Head of caudate nucleus (tissue), 42 donors: ENCODE measurements at regions not wholly inside any gene's neighbourhood (a gene's known extent, or its start where the extent isn't known, plus 50 kb on each side); places are given as distances from the start of the nearest gene placed in this dataset.

Experiments
- DNase-seq, 42 donors: peaks; one replicate each; pipeline versions ENCODE4 v3.0.0 to v3.0.0-alpha.2; 2020 to 2021; ENCODE audit warnings: mixed read lengths in 7 of 42
- intact Hi-C: fragments of 100-400 bp; cut with DNase I; formaldehyde crosslinking; loops from one replicate; pipeline ENCODE4 v1.15.0; 2022

DNA sequence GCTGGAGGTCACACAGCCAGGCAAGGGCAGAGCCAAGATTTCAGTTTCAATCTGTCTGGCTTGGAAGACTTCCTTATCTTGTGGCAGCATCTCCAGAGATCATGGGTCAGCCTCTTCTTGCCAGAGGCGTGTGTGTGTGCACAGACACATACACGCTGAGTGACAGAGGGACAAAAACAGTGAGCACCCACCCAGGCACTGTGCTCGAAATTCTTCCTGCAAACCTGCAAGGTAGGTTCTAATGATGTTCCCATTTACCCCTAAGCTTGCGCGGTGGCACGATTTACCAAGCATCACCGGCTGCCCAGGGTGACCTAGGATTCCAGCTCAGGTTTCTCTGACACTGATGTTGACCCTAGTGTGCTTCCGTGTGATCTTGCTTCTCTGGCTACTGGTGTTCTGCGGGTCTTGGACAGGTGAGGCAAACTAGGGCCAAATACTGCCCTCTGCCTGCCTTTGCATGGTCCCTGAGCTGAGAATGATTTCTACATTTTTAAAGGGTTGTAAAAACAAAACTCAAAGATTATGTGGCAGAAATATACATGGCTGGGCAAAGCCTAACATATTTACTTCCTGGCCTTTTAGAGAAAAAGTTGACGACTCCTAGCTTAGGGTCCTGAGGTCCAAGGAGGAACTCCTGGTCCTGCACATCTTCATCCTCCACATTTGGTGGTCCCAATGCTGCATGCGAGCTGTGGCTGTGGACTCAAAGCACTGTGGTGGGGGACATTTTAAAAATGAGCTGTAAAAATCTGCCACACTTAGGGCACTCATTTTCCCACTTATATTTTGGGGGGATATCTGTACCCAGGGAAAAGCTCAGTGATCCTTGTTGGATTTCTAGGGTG, 268.5 kb downstream of the RPS24 start:
- intact Hi-C loops, result loop anchor here (5.0 to 10.0 kb wide), 5 partner anchors 40 to 895 kb away; no protein-coding TSS in a partner anchor
- DNase-seq, result peak in 6 of 42 donors; percentile 7 to 45 (median 30)

DNA sequence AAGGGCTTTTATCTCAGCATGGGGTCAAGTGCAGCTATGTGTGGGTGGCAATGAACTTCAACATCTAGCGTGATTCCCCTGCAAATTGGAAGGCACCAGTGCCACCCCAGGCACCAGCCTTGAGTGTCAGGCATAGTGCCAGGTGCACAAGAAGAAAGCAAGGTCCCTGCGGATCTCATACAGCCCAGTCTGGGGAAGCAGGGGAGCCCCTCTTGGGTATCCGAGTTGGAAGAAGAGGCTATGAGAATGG, 269.0 kb downstream of the RPS24 start:
- intact Hi-C loops, result loop anchor here (5.0 to 10.0 kb wide), 5 partner anchors 40 to 895 kb away; no protein-coding TSS in a partner anchor

DNA sequence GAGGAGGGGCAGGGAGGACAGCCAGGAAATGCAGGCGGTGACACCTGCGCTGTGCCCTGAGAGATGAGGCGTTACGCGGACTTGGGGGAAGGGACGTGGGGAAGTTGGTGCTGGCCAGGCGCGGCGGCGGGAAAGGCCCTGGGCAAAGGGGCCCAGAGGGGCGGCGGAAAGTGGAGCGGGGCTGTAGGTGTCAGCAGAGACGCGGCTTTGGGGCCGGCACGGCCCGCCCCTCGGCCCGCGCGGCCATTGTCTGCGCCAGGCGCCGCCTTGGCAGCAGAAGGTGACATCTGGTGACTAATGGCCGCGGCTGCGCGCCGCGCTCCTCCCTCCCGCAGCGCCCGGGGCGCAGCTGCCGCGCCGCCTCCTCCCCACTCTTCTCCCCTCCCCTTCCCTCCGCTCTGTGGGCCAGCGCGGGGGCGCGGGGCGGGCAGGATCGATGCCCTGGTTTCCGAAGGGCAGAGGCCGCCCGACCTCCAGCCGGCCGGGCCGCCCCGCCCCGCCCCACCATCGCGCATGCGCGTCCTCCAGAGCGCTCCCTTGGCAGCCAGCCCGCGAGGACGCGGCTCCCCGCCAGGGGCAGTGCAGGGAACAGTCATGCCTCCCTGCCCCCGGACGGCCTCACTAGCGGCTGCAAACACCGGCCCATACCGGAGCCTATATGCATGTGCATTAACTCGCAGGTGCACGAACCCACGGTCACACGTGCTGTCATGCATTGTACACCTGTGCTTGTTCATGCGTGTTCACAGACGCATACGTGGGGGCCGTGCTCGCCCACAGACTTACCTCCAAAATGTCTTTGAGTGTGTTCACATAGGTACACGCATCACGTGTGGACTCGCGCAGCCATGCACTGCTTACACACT, 269.6 kb downstream of the RPS24 start:
- intact Hi-C loops, result loop anchor here (5.0 to 10.0 kb wide), 5 partner anchors 41 to 894 kb away; no protein-coding TSS in a partner anchor
- peak; percentile 76 to 99 (median 95) for DNase-seq

More for the DNA sequence above, 269.0 kb downstream of the RPS24 start:
- DNase-seq, result peak in 6 of 42 donors; percentile 21 to 41 (median 33)

DNA sequence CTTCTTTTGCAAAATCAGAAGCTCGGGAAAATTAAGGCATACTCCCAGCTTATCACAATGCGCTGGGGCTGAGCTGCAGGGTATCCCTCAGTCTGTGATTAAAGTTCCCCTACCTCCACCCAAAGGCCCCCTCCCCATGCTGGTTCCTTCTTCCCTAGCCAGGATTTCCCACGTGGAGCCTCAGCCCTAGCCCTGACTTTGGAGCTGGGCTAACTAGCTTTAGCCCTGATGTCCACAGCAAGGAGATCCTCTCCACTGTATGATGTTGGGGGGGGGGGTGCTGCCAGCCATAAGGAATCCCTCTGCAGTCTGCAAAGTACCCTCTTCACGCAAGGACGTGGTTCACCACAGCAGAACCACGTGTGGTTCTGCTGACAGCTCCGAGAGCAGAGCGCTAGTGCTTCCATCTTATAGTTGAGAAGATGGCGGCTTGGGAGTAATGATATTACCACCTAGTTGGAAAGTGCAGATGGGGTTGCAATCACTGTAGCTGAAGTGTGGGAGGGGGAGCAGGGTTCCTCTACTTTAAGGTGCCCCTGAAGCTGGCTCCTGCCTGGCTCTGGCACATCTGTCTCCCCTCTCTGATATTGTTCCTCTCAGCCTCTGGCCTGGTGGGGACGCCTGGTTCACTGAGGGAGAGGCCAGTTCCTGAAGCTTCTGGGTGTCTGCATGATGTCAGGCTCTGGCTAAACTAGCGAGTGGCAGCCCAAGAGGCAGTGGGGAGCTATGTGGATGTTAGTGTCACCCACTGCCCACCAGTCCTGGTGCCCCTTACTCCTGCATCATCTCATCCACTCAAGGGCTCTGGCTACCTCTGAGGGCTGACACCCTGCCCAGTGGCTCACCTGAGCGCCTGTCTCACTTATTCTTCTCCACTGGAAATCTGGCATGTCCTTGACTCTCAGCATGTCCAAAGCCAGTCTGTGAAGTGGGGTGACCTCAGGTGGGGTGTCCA, 270.7 kb downstream of the RPS24 start:
- DNase-seq, result peak in 7 of 42 donors; percentile 12 to 47 (median 36)
- intact Hi-C loops, result loop anchor here (5.0 to 10.0 kb wide), 5 partner anchors 42 to 893 kb away; no protein-coding TSS in a partner anchor

DNA sequence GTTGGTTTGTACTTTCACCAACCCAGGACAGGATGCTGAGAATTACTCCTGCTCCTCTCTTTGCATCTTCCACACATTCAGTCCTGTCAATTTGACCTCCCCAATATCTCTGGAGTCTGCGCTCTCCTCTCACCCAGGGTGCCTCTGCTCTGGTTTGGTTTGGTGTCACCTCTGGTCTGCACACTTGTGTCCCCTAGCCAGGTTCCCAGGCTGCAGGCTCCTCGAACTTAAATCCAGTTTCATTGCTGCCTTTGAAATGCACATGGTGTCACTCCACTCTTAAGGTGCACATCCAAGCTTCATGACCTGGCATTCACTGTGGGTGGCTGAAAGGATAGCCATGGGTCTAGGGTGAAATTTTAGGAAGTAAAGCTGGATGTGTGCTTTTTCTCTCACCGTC, 271.6 kb downstream of the RPS24 start:
- intact Hi-C loops, result loop anchor here (10.0 kb wide), 2 partner anchors 349 to 769 kb away; no protein-coding TSS in a partner anchor
- peak in 6 of 42 donors; percentile 16 to 38 (median 27) for DNase-seq

DNA sequence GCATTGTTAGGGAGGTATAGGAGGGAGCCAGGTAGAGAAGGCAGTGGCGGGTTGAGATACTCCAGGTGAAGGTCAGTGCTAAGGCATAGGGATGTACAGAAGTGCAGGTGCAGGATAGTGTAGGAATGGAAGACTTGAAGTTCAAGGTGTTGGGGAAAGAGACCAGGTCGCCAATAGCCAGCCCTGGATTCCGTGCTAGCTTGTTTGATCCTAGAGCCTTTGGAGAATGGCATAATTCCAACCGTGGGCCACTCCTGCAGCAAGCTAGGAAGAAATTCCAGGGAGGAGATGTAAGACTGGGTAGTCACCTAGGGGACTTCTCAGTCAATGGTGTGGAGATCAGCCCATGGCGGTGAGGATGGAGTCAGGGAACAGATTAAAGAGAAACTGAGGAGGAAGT, 272.7 kb downstream of the RPS24 start:
- DNase-seq, result peak in 4 of 42 donors; percentile 11 to 40 (median 26)
- intact Hi-C loops, result loop anchor here (10.0 kb wide), 2 partner anchors 348 to 768 kb away; no protein-coding TSS in a partner anchor

DNA sequence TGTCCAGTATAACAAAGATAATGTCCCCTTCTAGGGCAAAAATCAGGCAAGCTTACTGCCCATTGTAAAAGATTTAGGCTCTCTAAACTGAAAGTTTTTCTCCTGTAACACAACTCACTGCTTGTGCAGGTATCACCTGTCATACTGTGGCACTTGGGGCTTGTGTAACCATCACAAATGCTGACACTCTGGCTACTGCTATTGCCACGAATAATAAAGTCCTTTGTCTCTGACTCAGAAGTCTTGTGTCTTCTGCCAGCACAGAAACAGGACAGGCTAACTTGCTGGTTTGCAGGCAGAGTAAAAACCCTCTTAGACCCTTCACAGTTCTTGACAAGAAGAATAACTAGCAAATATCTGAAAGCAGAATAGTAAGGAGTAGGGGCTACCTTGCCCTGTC, 273.9 kb downstream of the RPS24 start:
- peak in 9 of 42 donors; percentile 5 to 53 (median 36) for DNase-seq
- intact Hi-C loops, result loop anchor here (10.0 kb wide), 2 partner anchors 347 to 767 kb away; no protein-coding TSS in a partner anchor

DNA sequence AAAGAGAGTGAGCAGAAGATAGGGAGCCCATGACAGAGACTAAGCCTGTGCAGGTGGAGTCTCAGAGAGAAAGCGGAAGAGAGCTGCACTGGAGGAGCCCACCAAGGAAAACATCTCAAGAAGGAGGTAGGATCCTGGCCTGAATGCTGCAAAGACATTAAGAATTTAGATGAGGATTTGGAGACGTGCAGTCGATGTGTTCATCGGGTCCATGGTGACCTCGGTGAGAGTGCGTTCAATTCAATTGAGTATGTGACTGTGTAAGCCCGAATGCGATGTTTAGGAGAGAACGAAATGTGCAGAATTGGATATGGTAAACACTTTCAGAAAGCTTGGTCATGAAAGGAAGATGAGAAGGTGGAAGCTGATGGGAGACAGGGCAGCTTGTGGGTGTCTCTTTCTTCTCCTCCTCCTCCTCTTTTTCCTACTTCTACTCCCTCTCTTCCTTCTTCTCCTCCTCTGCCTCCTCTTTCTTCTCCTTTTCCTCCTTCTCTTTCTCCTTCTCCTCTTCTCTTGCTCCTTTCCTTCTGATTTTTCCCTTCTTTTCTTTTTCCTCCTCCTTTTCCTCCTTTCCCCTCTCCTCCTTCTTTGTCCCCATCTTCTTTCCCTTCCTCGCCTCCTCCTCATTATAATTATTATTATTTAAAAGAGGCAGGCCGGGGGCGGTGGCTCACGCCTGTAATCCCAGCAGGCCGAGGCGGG, 276.0 kb downstream of the RPS24 start:
- peak in 6 of 42 donors; percentile 6 to 33 (median 14) for DNase-seq
- intact Hi-C loops, result loop anchor here (10.0 kb wide), 2 partner anchors 345 to 765 kb away; no protein-coding TSS in a partner anchor

DNA sequence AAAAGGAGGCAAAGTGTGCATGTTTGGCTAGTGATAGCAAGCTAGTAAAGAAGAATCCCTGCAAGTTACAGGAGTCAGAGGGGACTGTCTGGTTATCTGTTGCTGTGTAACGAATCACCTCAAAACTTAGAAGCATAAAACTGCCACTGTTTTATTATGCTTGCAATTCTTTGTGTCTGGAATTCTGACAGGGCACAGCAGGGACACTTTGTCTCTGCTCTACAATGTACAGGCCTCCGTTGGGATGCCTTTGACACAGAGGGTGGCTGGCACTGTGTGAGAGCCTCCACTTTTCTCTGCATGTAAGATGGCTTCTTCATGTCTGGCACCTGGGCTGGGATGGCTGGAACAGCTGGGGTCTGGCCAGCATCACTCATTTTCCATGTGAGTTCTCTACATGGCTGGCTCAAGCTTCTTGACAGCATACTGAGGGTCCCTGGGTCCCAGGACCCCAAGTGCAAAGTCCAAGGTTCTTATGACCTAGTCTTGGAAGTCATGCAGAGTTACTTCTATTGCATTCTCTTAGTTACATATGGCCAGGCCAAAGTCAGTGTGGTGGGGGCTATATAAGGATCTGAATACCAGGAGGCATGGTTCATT, 276.9 kb downstream of the RPS24 start:
- intact Hi-C loops, result no loop called here
- DNase-seq, result peak in 4 of 42 donors; percentile 24 to 39 (median 32)

DNA sequence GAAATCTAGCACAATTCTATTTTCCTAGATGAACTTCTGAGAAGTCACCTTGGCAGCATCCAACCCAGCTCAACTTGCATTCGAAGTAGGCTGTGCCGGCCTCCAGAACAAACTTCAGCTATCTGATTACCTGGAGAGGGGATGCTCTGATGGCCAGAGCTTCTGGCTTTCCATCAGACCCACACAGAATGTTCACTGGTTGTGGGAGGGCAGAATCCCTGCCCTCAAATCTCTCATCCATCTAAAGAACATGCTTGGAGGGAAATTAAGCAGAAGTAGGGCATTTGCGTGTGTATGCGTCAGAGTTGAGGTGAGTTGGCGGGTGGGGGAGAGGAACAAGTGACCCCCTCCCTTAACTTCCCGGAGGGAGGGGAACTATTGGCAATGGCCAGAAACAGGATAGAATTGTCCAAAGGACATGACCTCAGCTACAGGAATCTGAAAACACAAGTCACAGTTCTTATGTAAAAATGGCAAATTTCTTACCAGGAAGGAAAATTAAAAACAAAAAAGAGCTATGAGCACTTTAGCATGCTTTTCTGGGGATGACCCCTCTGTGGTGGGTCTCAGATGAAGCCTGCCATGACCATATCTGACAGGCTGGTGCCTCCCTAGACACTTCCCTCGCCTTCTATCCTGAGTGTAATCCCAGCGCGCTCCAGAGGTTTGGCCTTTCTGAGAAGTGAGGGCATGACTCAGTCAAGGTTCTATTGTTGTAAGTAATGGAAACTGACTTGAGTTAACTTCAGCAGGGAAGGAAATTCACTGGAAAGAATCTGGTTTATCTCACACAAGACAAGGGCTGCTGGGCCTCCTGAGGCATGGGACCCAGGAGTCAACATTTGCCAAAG, 278.8 kb downstream of the RPS24 start:
- DNase-seq, result peak in 7 of 42 donors; percentile 3 to 34 (median 25)

DNA sequence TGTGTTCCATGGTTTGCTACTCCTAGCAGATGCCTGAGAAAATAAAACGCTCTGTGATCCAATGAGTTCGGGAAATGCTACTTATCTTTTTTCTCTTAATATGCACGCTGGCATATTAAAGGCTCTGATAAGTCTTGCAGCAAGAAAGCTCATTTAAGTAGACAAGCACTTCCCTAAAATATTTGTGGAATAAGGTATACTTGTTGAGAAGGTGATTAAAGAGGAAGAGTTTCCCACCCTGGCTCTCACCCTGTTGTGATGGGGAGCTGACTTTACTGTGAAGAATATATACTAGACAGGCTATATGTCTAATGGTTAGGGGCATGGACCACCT, 279.4 kb downstream of the RPS24 start:
- DNase-seq, result no peak
- intact Hi-C loops, result no loop called here

More for the DNA sequence above, 278.8 kb downstream of the RPS24 start:
- intact Hi-C loops, result no loop called here

DNA sequence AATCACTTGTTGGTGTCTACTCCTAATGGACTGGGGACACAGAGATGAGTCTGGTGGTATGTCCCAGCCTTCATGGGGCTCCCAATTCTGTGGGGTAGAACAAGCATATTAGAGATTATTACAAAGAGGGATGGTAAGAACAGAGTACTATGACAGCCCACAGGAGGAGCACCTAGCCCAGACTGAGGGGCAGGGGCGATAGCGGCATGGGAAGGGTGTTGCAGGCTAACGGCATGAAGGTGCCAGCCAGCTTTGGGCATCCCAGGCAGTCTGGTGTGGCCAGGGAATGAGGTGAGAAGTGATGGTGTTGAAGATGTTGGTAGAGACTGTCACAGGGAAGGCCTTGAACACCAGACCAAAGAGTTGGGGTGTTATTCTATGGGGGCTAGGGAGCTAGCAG, 280.0 kb downstream of the RPS24 start:
- DNase-seq, result peak in 6 of 42 donors; percentile 1 to 21 (median 3)
- intact Hi-C loops, result no loop called here

DNA sequence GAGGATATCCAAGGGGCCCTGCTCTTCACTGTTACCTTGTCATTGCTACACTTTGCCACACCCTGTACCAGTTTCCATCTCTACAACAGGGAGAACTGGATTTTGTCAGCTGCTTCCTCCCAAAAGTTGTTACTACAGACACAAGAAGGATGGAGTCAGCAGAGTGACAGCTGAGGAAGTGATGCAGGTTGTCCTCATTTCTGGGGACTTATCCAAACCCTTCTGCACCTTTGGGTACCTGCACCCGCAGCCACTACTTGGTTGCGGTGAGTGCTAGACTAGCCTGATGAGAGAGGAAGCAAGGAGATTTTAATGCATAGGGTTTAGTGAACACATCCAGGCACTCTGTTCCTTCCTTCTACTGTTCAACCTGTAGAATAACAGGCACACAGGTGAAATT, 281.0 kb downstream of the RPS24 start:
- DNase-seq, result peak in 3 of 42 donors; percentile 7 to 17 (median 11)
- intact Hi-C loops, result no loop called here

DNA sequence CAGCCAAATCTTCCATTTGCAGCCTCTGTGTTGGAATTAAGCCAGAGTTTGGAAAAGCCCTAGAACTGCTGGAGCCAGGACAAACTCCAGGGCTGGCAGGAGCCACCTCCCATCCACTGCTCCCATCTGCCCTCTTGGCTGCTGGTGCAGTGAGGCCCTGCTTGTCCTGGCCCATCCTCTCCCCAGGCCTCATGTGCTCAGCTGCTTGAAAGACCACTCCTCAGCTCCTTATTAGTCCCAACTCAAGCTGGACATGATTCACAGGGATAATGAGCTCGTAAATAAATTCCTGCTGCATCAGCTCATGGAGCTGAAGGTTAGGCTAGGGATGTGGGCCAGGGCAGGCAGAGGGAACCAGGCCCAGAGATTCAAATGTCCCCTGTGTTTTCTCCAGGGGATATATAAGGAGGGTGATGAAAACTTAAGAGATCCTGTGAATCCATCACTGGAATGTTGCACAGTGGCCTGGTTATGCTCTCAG, 282.8 kb downstream of the RPS24 start:
- peak in 7 of 42 donors; percentile 16 to 42 (median 33) for DNase-seq
- intact Hi-C loops, result no loop called here

DNA sequence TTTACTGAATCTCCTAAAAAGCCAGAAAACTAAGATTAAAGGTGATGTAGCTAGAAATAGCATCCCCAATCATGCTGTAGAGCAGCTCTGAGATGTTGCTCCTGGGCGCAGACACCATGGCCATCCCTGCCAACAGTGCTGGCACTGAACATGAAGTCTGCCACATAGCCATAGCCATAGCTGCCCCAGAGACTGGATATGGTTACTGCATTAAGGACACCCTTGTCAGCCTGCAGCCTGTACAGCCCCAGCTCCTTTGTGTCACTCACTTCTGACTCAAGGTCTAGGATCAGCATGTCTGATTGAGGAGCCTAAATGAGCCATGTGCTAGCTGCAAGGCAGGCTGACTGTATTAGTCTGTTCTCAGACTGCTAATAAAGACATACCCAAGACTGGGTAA, 284.6 kb downstream of the RPS24 start:
- peak in 6 of 42 donors; percentile 4 to 39 (median 18) for DNase-seq
- intact Hi-C loops, result no loop called here

DNA sequence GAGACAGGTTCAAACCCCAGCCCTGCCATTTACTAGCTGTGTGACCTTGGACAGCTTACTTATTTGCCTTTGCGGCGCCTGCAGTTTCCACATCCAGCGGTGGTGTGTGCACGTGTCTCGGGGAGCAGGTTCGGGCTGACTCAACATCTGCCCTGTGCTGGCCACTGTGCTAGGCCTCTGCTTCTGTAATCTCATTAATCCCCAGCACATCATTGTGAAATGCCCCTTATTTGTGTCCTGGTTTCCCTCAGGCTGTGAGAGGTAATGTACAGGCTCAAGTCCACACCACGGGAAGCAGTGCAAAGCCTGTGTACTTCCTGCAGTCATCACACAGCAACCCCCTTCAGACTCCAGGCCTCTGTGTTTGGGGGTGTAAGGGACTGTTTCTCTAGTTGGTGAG, 285.7 kb downstream of the RPS24 start:
- DNase-seq, result peak in 4 of 42 donors; percentile 7 to 21 (median 16)
- intact Hi-C loops, result no loop called here
